Thyroid gland (tissue), 4 donors: ENCODE measurements at regions not wholly inside any gene's neighbourhood (a gene's known extent, or its start where the extent isn't known, plus 50 kb on each side); places are given as distances from the start of the nearest gene placed in this dataset.

Source experiments
- CTCF ChIP-seq, 6 experiments: fragments of 200-600 bp in 3 of 6; fragments of 450-650 bp in 3 of 6; sonication (generic) in 3 of 6; IDR thresholded peaks; one replicate each; pipeline ENCODE4 v1.5.1; 2016 to 2019; ENCODE audit warnings: antibody characterized with exemption in 6 of 6, mild to moderate bottlenecking in 2 of 6, inconsistent platforms in 1 of 6, moderate library complexity in 1 of 6
- POLR2A ChIP-seq, 2 donors: fragments of 450-650 bp; IDR thresholded peaks; one replicate each; pipeline ENCODE4 v1.6.1; 2017; ENCODE audit warnings: antibody characterized with exemption in 2 of 2, mild to moderate bottlenecking in 2 of 2, moderate library complexity in 1 of 2

DNA sequence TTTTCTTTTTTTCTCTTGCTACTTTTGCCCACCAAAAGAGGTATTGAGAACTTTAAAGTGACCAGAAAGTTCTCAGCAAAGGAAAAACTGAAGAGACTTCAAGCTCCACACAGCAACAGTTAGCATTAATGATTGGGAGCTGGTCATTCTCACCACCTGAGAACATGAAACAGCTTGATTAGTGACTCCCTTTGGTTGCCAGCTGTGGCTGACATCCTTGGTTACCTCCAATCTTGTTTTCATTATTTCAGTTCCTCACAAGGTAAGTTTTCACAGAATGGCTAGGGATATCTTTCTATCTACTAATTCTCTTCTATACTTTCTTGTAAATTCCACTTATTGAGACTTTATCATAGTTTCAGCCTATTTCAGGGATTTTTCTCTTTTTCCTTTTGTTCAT lies 427.9 kb downstream of the QKI start:
- no peak for TF ChIP-seq CTCF (IDR thresholded peaks at IDR 0.05)
- TF ChIP-seq POLR2A (IDR thresholded peaks at IDR 0.05), result no peak
